ENCODE measurements at regions not wholly inside any gene's neighbourhood (a gene's known extent, or its start where the extent isn't known, plus 50 kb on each side); places are given as distances from the start of the nearest gene placed in this dataset.

GRCh38 chr15:67980773-67981685 lies 73.1 kb upstream of the PIAS1 start:
- H3K4me3 ChIP-seq (ENCODE audit: low read length) = no peak overlapping the region
- DNase-seq = no peak
- H3K9me3 ChIP-seq (replicated peaks; ENCODE audit: control insufficient read depth, low read depth, low read length) = peaks cover 3% of the 10 kb centered on the region
- no peaks in the 10 kb centered on the region for H3K36me3 ChIP-seq (ENCODE audit: control insufficient read depth, insufficient read depth, low read length)
- 100% methylated on average over 1 of the region's 4 CpGs for WGBS (ENCODE audit: insufficient coverage)
- H3K27me3 ChIP-seq (ENCODE audit: control insufficient read depth, insufficient read depth, low read length) = no peaks in the 10 kb centered on the region
- no peak overlapping the region for H3K27ac ChIP-seq (ENCODE audit: low read length)
- H3K4me1 ChIP-seq (ENCODE audit: control insufficient read depth, insufficient read depth, low read length) = no peaks in the 10 kb centered on the region

GRCh38 chr15:67981848-67982247 lies 72.3 kb upstream of the PIAS1 start:
- H3K36me3 ChIP-seq (ENCODE audit: control insufficient read depth, insufficient read depth, low read length) = no peaks in the 10 kb centered on the region
- no peaks in the 10 kb centered on the region for H3K4me1 ChIP-seq (ENCODE audit: control insufficient read depth, insufficient read depth, low read length)
- no peak for DNase-seq
- no peaks in the 10 kb centered on the region for H3K27me3 ChIP-seq (ENCODE audit: control insufficient read depth, insufficient read depth, low read length)
- no peaks in the 10 kb centered on the region for H3K9me3 ChIP-seq (replicated peaks; ENCODE audit: control insufficient read depth, low read depth, low read length)
- H3K4me3 ChIP-seq (ENCODE audit: low read length) = no peak overlapping the region
- H3K27ac ChIP-seq (ENCODE audit: low read length) = no peak overlapping the region
- WGBS (ENCODE audit: insufficient coverage) = no CpG with 5 or more reads among the region's 3 CpGs

GRCh38 chr15:67991706-67992105 lies 62.4 kb upstream of the PIAS1 start:
- H3K9me3 ChIP-seq (replicated peaks; ENCODE audit: control insufficient read depth, low read depth, low read length) = no peaks in the 10 kb centered on the region
- no peaks in the 10 kb centered on the region for H3K4me1 ChIP-seq (ENCODE audit: control insufficient read depth, insufficient read depth, low read length)
- no CpG with 5 or more reads among the region's 2 CpGs for WGBS (ENCODE audit: insufficient coverage)
- H3K27me3 ChIP-seq (ENCODE audit: control insufficient read depth, insufficient read depth, low read length) = peaks cover 3% of the 10 kb centered on the region
- no peak overlapping the region for H3K4me3 ChIP-seq (ENCODE audit: low read length)
- no peak overlapping the region for H3K27ac ChIP-seq (ENCODE audit: low read length)
- DNase-seq = no peak
- H3K36me3 ChIP-seq (ENCODE audit: control insufficient read depth, insufficient read depth, low read length) = no peaks in the 10 kb centered on the region

GRCh38 chr15:67992411-67992810 lies 61.7 kb upstream of the PIAS1 start:
- WGBS (ENCODE audit: insufficient coverage) = 70% methylated on average over 4 of the region's 5 CpGs
- no peaks in the 10 kb centered on the region for H3K36me3 ChIP-seq (ENCODE audit: control insufficient read depth, insufficient read depth, low read length)
- no peak overlapping the region for H3K4me3 ChIP-seq (ENCODE audit: low read length)
- H3K27me3 ChIP-seq (ENCODE audit: control insufficient read depth, insufficient read depth, low read length) = peaks cover 3% of the 10 kb centered on the region
- H3K4me1 ChIP-seq (ENCODE audit: control insufficient read depth, insufficient read depth, low read length) = no peaks in the 10 kb centered on the region
- no peak overlapping the region for H3K27ac ChIP-seq (ENCODE audit: low read length)
- H3K9me3 ChIP-seq (replicated peaks; ENCODE audit: control insufficient read depth, low read depth, low read length) = no peaks in the 10 kb centered on the region
- DNase-seq = no peak

- DNase-seq = no peak
- no peak overlapping the region for H3K4me3 ChIP-seq (ENCODE audit: low read length)
- no peaks in the 10 kb centered on the region for H3K9me3 ChIP-seq (replicated peaks; ENCODE audit: control insufficient read depth, low read depth, low read length)
- H3K27ac ChIP-seq (ENCODE audit: low read length) = no peak overlapping the region
- no peaks in the 10 kb centered on the region for H3K36me3 ChIP-seq (ENCODE audit: control insufficient read depth, insufficient read depth, low read length)
- H3K4me1 ChIP-seq (ENCODE audit: control insufficient read depth, insufficient read depth, low read length) = no peaks in the 10 kb centered on the region
- WGBS (ENCODE audit: insufficient coverage) = 75% methylated on average over 1 of the region's 2 CpGs
- no peaks in the 10 kb centered on the region for H3K27me3 ChIP-seq (ENCODE audit: control insufficient read depth, insufficient read depth, low read length)
These were observed 61.3 kb upstream of the PIAS1 start for GRCh38 chr15:67992834-67993233.

GRCh38 chr15:67997996-67998395 lies 56.1 kb upstream of the PIAS1 start:
- Histone ChIP-seq H3K9me3 (replicated peaks; ENCODE audit: control insufficient read depth, low read depth, low read length) (no peaks in the 10 kb centered on the region), H3K36me3 (ENCODE audit: control insufficient read depth, insufficient read depth, low read length) (no peaks in the 10 kb centered on the region), H3K27me3 (ENCODE audit: control insufficient read depth, insufficient read depth, low read length) (no peaks in the 10 kb centered on the region), H3K4me3 (ENCODE audit: low read length) (no peak overlapping the region), H3K27ac (ENCODE audit: low read length) (no peak overlapping the region), H3K4me1 (ENCODE audit: control insufficient read depth, insufficient read depth, low read length) (no peaks in the 10 kb centered on the region)
- no peak for DNase-seq
- 100% methylated on average over 1 of the region's 1 CpG for WGBS (ENCODE audit: insufficient coverage)

- Histone ChIP-seq H3K27ac (ENCODE audit: low read length) (no peak overlapping the region), H3K4me1 (ENCODE audit: control insufficient read depth, insufficient read depth, low read length) (no peaks in the 10 kb centered on the region), H3K36me3 (ENCODE audit: control insufficient read depth, insufficient read depth, low read length) (no peaks in the 10 kb centered on the region), H3K4me3 (ENCODE audit: low read length) (no peak overlapping the region), H3K9me3 (replicated peaks; ENCODE audit: control insufficient read depth, low read depth, low read length) (no peaks in the 10 kb centered on the region), H3K27me3 (ENCODE audit: control insufficient read depth, insufficient read depth, low read length) (no peaks in the 10 kb centered on the region)
- DNase-seq = no peak
- no CpG with 5 or more reads among the region's 6 CpGs for WGBS (ENCODE audit: insufficient coverage)
These were observed 55.4 kb upstream of the PIAS1 start for GRCh38 chr15:67998599-67999133.

GRCh38 chr15:67999320-68000100 lies 54.6 kb upstream of the PIAS1 start:
- no peaks in the 10 kb centered on the region for H3K36me3 ChIP-seq (ENCODE audit: control insufficient read depth, insufficient read depth, low read length)
- no peak overlapping the region for H3K27ac ChIP-seq (ENCODE audit: low read length)
- H3K27me3 ChIP-seq (ENCODE audit: control insufficient read depth, insufficient read depth, low read length) = no peaks in the 10 kb centered on the region
- no peaks in the 10 kb centered on the region for H3K9me3 ChIP-seq (replicated peaks; ENCODE audit: control insufficient read depth, low read depth, low read length)
- DNase-seq = no peak
- H3K4me3 ChIP-seq (ENCODE audit: low read length) = no peak overlapping the region
- no CpG with 5 or more reads among the region's 3 CpGs for WGBS (ENCODE audit: insufficient coverage)
- no peaks in the 10 kb centered on the region for H3K4me1 ChIP-seq (ENCODE audit: control insufficient read depth, insufficient read depth, low read length)

- Histone ChIP-seq H3K9me3 (replicated peaks; ENCODE audit: control insufficient read depth, low read depth, low read length) (no peaks in the 10 kb centered on the region), H3K4me1 (ENCODE audit: control insufficient read depth, insufficient read depth, low read length) (no peaks in the 10 kb centered on the region), H3K27me3 (ENCODE audit: control insufficient read depth, insufficient read depth, low read length) (no peaks in the 10 kb centered on the region), H3K27ac (ENCODE audit: low read length) (no peak overlapping the region), H3K4me3 (ENCODE audit: low read length) (no peak overlapping the region), H3K36me3 (ENCODE audit: control insufficient read depth, insufficient read depth, low read length) (no peaks in the 10 kb centered on the region)
- DNase-seq = no peak
These were observed 53.4 kb upstream of the PIAS1 start for GRCh38 chr15:68000754-68001153.

GRCh38 chr15:68001811-68002210 lies 52.3 kb upstream of the PIAS1 start:
- H3K9me3 ChIP-seq (replicated peaks; ENCODE audit: control insufficient read depth, low read depth, low read length) = no peaks in the 10 kb centered on the region
- no peaks in the 10 kb centered on the region for H3K36me3 ChIP-seq (ENCODE audit: control insufficient read depth, insufficient read depth, low read length)
- 80% methylated on average over 1 of the region's 4 CpGs for WGBS (ENCODE audit: insufficient coverage)
- no peaks in the 10 kb centered on the region for H3K27me3 ChIP-seq (ENCODE audit: control insufficient read depth, insufficient read depth, low read length)
- no peak for DNase-seq
- H3K4me3 ChIP-seq (ENCODE audit: low read length) = no peak overlapping the region
- no peak overlapping the region for H3K27ac ChIP-seq (ENCODE audit: low read length)
- H3K4me1 ChIP-seq (ENCODE audit: control insufficient read depth, insufficient read depth, low read length) = no peaks in the 10 kb centered on the region
